Transverse colon (tissue), 4 donors: ENCODE measurements at regions not wholly inside any gene's neighbourhood (a gene's known extent, or its start where the extent isn't known, plus 50 kb on each side); places are given as distances from the start of the nearest gene placed in this dataset.

Source experiments
- DNase-seq: peaks from one replicate; pipeline ENCODE4 v3.0.0-alpha.2; 2019
- H3K27ac ChIP-seq, 4 donors: fragments of 200-600 bp; sonication (generic); 2 replicates each; pipeline ENCODE4 v1.5.1; 2016 to 2018; ENCODE audit warnings: inconsistent platforms in 4 of 4
- H3K27me3 ChIP-seq: fragments of 200-600 bp; sonication (generic); 2 replicates; pipeline ENCODE4 v1.5.1; 2017; ENCODE audit warnings: inconsistent platforms
- H3K36me3 ChIP-seq, 4 donors: fragments of 200-600 bp; sonication (generic); 2 replicates each; pipeline ENCODE4 v1.5.1; 2017 to 2019; ENCODE audit warnings: inconsistent platforms in 4 of 4
- H3K4me1 ChIP-seq, 4 donors: fragments of 200-600 bp; sonication (generic); 2 replicates each; pipeline ENCODE4 v1.5.1; 2017 to 2020; ENCODE audit warnings: inconsistent platforms in 4 of 4
- H3K4me3 ChIP-seq, 4 donors: fragments of 200-600 bp; sonication (generic); 1 replicate in 1 of 4; 2 replicates in 3 of 4; pipeline versions ENCODE4 v1.5.1 to v1.6.1; 2017 to 2019; ENCODE audit warnings: inconsistent platforms in 4 of 4
- H3K9me3 ChIP-seq, 2 donors: fragments of 200-600 bp; sonication (generic); 2 replicates each; pipeline ENCODE4 v1.5.1; 2017 to 2019; ENCODE audit warnings: inconsistent platforms in 2 of 2
- CTCF ChIP-seq, 5 experiments: fragments of 200-600 bp in 3 of 5; fragments of 450-650 bp in 2 of 5; sonication (generic) in 3 of 5; IDR thresholded peaks; 1 replicate in 2 of 5; 2 replicates in 3 of 5; pipeline ENCODE4 v1.5.1; 2016 to 2017; ENCODE audit warnings: antibody characterized with exemption in 5 of 5, inconsistent platforms in 3 of 5, mild to moderate bottlenecking in 2 of 5, moderate library complexity in 1 of 5
- EP300 ChIP-seq: sonication (generic); formaldehyde crosslinking; IDR thresholded peaks from one replicate; pipeline ENCODE4 v1.6.1; 2017; ENCODE audit warnings: antibody characterized with exemption, low read depth
- POLR2A ChIP-seq: fragments of 450-650 bp; IDR thresholded peaks from one replicate; pipeline ENCODE4 v1.6.1; 2016; ENCODE audit warnings: antibody characterized with exemption, mild to moderate bottlenecking, moderate library complexity
- POLR2AphosphoS5 ChIP-seq, 3 donors: sonication (generic); formaldehyde crosslinking; IDR thresholded peaks; one replicate each; pipeline ENCODE4 v1.6.1; 2016; ENCODE audit warnings: antibody characterized with exemption in 3 of 3
- WGBS, 2 donors: methylation state at CpG; one replicate each; pipeline ENCODE4 v1.1.5; 2018; ENCODE audit warnings: low coverage in 1 of 2; 5-methylcytosine and 5-hydroxymethylcytosine counted together
- in situ Hi-C, 4 donors: fragments of 200-750 bp; cut with MboI; loops; one replicate each; pipeline versions ENCODE4 v1.15.0 to v1.15.1; 2017; ENCODE audit warnings: low sequenced_read_pairs in 3 of 4, low pct_ligation_motif_present in 1 of 4, low pct_unique_long_range_greater_than_20kb in 1 of 4
- intact Hi-C: fragments of 100-400 bp; cut with DNase I; formaldehyde crosslinking; loops from one replicate; pipeline ENCODE4 v1.15.1; 2023; ENCODE audit warnings: low total_unique reads

- in situ Hi-C loops, result no loop called here
- intact Hi-C loops, result no loop called here
- no peaks in the 10 kb centered on the region for H3K36me3 ChIP-seq
- no peaks in the 10 kb centered on the region for H3K4me1 ChIP-seq
- peak overlapping the region; percentile 16 to 62 (median 23) for H3K27ac ChIP-seq
- WGBS, 2 donors, result 46 to 79% methylated on average over 2 to 7 of the region's 7 CpGs
- H3K9me3 ChIP-seq, result peaks cover 17 to 19% of the 10 kb centered on the region in 2 donors
- no peak overlapping the region for H3K4me3 ChIP-seq
- TF ChIP-seq EP300 (no peak), CTCF (IDR thresholded peaks at IDR 0.05) (no peak), POLR2A (no peak), POLR2AphosphoS5 (IDR thresholded peaks at IDR 0.05) (no peak)
- no peak for DNase-seq
- no peaks in the 10 kb centered on the region for H3K27me3 ChIP-seq
Measured at GRCh38 chr6:170116636-170117035, 174.2 kb downstream of the DLL1 start.

- H3K4me3 ChIP-seq, result no peak overlapping the region
- whole genome bisulfite sequencing, 2 donors, result 57 to 66% methylated on average over 1 to 15 of the region's 15 CpGs
- no peak for DNase-seq
- intact Hi-C loops (no loop called here), in situ Hi-C loops (no loop called here)
- no peaks in the 10 kb centered on the region for H3K4me1 ChIP-seq
- no peak overlapping the region for H3K27ac ChIP-seq
- no peaks in the 10 kb centered on the region for H3K36me3 ChIP-seq
- H3K27me3 ChIP-seq, result no peaks in the 10 kb centered on the region
- H3K9me3 ChIP-seq, result peaks cover 4 to 10% of the 10 kb centered on the region in 2 donors
- TF ChIP-seq POLR2AphosphoS5 (IDR thresholded peaks at IDR 0.05), result no peak
- TF ChIP-seq POLR2A, result no peak
- TF ChIP-seq CTCF (IDR thresholded peaks at IDR 0.05), result no peak
- TF ChIP-seq EP300, result no peak
Measured at GRCh38 chr6:170114956-170115855, 175.7 kb downstream of the DLL1 start.

DNA sequence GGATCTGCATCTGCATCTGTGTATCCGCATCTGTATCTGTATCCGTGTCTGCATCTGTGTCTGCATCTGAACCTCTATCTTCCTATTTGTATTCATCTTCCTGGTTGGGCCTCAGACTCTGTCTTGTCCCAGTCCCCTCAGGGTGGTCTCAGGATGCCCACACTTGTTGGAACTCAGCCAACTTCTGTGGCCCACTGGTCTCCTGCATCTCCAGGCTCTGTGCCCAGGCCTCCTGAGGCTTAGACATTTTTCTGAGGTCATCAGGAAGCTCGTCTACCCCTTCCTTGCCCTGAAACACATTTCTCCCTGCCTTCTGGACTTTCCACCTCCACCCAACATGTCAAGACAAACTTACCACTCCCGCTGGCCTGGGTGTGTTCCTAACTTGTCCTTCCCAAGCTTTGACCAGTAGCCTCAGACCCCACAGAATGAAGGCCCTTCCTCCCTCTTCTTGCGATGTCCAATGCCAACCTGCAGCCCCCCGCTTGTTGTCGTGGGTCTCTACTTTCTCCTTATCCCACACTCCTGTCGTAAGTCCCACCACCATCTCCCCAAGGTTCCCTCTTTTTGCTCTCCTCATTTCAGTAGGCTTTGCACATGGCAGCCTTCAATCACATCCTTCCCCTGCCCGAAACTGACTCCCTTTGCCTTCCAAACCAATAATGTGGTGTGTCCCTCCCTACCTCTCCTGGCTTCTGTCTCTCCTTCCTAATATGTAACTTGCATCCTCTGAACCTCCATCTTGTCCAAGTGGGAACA is 176.5 kb downstream of the DLL1 start:
- 81 to 84% methylated on average over 9 of the region's 9 CpGs for WGBS, 2 donors
- peaks cover 2 to 3% of the 10 kb centered on the region in 2 donors for H3K9me3 ChIP-seq
- no peaks in the 10 kb centered on the region for H3K27me3 ChIP-seq
- H3K36me3 ChIP-seq, result no peaks in the 10 kb centered on the region
- no peak overlapping the region for H3K27ac ChIP-seq
- H3K4me3 ChIP-seq, result no peak overlapping the region
- in situ Hi-C loops, result no loop called here
- TF ChIP-seq EP300 (no peak), CTCF (IDR thresholded peaks at IDR 0.05) (no peak), POLR2AphosphoS5 (IDR thresholded peaks at IDR 0.05) (no peak), POLR2A (no peak)
- no peaks in the 10 kb centered on the region for H3K4me1 ChIP-seq
- no peak for DNase-seq
- intact Hi-C loops, result no loop called here

DNA sequence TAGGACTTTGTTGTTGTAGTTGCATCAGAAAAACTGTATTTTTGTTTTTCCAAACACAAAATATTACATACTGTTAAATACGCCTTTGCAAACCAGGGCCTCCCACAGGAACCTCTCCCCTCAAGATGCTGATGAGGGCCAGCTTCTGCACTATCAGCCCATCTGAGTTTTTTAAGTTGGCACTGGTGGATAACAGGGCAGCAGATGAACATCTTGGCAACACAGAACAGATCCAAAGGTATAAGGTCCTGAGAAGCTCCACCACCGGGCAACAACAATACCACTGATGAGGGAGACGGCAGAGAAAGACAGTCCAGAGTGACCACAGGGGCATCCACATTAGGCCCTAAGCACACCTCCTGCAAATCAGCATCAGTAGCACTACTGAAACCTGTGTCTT is 177.7 kb downstream of the DLL1 start:
- DNase-seq, result no peak

More for the DNA sequence above, 177.7 kb downstream of the DLL1 start:
- Histone ChIP-seq H3K27me3 (no peaks in the 10 kb centered on the region), H3K4me1 (no peaks in the 10 kb centered on the region), H3K9me3 (no peaks in the 10 kb centered on the region), H3K27ac (no peak overlapping the region), H3K36me3 (no peaks in the 10 kb centered on the region), H3K4me3 (no peak overlapping the region)
- in situ Hi-C loops (no loop called here), intact Hi-C loops (no loop called here)
- 75 to 90% methylated on average over 2 to 3 of the region's 3 CpGs for WGBS, 2 donors
- TF ChIP-seq POLR2A, result no peak
- TF ChIP-seq EP300, result no peak
- no peak for TF ChIP-seq CTCF (IDR thresholded peaks at IDR 0.05)
- TF ChIP-seq POLR2AphosphoS5 (IDR thresholded peaks at IDR 0.05), result no peak
